ENCODE measurements at regions not wholly inside any gene's neighbourhood (a gene's known extent, or its start where the extent isn't known, plus 50 kb on each side); places are given as distances from the start of the nearest gene placed in this dataset.

DNA sequence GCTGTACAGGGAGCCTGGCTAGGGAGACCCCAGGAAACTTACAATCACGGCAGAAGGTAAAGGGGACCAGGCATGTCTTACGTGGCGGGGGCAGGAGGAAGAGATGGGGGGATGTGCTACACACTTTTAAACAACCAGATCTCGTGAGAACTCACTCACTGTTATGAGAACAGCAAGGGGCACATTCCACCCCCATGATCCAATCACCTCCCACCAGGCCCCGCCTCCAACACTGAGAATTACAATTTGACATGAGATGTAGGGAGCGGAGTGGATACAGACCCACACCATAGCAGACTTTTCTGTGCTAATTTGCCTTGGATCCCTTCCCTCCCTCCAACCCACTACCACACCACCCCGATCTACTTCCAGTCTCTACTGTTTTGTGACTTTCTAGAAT lies 106.7 kb upstream of the PEG3 start:
- no peak for DNase-seq

DNA sequence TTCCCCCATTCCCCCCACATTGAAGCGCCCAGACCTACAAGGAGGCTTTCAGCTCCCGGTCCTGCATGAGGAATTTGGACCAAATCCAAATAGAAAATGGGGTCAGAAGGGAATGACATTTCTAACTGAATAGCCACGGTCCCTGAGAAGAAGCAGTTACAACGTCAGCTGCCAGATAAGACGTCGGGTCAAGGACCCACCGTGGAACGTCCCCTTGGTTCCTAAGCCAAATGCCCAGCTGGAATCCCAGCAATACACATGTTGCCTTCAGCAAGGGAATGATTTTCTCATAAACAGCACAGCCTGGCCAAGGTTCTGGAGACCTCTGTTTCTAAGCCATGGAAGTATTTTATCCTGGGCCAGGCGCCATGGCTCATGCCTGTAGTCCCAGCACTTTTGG lies 109.1 kb upstream of the PEG3 start:
- DNase-seq, result no peak

GRCh38 chr19:56951672-56952071 lies 111.1 kb upstream of the PEG3 start:
- DNase-seq, result no peak

DNA sequence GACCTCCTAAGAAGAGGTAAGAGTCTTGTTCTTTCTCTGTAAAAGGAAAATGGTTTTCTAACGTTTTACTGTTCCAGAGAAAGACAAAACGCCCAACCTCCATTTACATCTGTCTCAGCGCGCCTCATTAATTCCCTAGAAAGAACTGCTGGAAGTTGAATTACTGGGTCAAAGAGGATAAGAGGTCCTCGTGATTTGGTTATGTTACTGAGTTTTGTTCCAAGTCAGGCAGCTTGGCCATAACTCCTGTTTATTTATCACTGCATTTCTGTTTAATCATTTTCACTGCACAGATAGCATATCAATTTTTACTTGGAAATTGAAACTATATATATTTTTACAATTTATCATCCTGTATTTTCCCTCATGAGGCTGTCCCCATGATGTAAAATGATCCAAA lies 112.9 kb upstream of the PEG3 start:
- no peak for DNase-seq

DNA sequence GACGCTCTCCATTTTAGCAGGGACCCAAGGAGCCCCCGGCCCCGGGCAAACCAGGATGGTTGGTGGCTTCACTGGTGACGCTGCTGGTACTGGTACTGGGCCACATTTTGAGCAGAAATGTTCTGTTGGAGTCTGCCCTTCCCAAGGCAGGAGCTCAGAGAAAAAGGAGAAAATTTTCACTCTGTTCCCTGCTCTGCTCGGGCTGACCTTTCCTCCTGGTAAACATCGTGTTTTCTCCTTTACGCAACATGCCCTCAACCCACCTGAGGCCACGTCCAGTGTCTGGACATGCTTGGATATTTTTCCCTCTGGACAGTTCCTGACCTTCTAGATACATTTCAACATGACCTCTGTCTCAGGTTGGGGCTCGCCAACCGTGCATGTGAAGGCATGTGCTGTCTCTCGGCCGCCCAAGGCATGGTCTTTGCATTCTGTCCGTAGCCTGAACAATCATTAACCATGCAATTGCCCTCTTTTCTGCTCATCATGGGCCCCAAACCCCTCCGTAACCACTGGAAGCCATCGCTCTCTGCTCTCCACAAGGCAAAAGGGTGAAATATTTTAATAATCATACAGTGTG lies 115.2 kb upstream of the PEG3 start:
- no peak for DNase-seq

GRCh38 chr19:56956503-56957226 lies 116.1 kb upstream of the PEG3 start:
- no peak for DNase-seq

GRCh38 chr19:56959205-56959604 lies 118.7 kb upstream of the PEG3 start:
- DNase-seq, result no peak

DNA sequence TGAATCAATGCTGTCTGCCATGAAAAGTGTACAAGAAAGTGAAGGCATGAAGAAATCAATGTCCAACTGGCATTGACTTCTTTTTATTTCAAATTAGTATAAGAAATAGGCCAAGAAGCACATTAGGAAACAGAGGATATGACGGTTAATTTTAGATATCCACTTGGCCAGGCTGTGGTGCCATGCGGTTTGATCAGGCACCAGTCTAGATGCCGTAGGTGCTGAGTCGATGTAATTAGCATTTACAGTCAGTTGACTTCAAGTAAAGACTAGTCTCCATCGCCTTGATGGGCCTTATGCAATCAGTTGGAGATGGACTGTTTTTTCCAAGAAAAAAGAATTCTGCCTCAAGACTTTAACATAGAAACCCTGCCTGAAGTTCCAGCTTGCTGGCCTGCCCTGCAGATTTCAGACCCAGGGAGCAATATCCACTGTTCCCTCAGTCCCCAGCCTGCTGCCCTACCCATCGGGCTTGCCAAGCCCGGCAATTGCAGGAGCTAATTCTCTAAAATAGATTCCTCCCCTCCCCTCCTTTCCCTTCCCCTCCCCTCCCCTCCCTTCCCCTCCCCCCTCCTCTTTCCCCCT lies 120.5 kb upstream of the PEG3 start:
- no peak for DNase-seq

DNA sequence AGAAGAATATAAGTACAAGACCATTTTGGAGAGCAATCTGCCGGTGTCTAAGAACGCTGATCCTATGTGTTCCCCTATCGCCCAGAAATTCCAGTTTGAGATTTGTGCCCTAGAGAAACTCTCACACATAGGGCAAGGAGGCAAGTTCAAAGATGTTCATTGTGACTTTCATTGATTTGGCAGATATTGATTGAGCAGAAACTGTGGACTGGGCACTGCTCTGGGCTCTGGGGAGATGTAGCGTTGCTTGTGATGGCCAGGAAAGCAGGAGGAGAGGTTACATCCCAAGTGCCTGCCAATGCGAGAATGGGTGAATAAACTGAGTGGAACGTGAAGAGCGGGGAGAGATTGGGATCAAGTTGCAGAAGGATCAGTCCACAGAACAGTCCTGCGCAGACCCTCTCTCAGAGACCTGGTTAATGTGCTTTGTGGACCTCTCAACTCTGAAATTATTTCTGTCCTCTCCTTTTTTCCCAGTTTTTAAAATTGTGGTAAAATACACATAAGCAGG lies 123.9 kb upstream of the PEG3 start:
- no peak for DNase-seq

DNA sequence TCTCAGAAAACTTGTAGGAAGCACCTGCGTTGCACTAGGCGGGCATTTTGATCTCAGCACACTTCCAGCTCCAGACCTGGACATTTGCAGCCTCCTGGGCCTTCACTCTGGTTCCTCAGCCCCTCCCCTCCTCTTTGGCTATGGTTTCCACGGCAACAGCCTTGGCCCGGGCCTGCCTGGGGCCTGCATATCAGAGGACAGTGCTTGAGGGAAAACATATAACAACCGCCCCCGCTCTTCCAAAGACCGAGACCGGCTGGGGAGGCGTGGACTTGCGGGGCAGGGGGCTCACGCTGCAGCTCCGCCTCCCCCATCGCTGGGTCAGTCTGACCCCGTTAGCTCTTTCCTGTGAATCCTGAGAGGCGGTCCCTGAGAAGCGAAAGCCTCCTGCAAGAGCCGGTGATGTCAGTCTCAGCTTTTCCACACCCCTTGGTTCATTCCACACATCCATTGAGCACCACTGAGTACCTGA lies 125.7 kb upstream of the PEG3 start:
- DNase-seq, result no peak

- no peak for DNase-seq
These were observed 126.3 kb upstream of the PEG3 start for GRCh38 chr19:56966697-56967299.

DNA sequence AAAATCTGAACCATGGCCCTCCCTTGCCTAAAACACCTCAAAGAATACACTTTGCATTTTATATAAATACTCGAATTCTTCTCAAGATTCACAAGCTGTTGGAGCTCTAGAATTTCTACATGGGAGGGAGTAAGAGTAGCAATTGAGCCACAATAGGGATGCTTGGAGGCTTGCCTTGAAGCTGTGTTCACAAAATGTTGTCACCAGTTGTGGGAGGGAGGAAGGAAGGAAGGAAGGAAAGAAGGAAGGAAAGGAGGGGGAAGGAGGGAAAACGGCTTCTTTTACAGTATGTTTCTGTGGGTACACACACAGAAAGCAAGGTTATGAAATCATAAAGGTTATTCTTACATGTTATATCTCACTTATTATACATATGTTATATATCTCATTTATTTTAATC lies 128.6 kb upstream of the PEG3 start:
- no peak for DNase-seq

- DNase-seq, result no peak
These were observed 129.2 kb upstream of the PEG3 start for GRCh38 chr19:56969759-56970178.

DNA sequence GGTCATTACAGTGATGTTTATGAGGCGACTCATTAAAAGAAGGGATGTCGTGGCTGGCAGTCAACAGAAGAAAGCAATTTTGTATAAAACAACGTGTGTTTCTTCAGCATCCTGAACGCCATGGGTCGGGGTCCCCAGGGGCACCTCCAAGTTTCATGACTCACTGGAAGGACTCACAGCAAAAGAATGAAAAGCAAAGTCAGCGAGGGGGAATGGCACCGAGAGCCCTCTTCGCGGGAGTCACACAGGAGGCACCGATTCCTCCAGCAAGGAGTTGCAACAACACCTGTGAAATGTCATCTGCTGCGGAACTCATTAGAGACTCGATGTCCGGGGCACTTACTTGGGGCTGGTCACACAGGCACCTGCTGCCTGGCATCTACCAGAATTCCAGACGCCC lies 130.7 kb upstream of the PEG3 start:
- DNase-seq, result no peak

- no peak for DNase-seq
These were observed 131.8 kb upstream of the PEG3 start for GRCh38 chr19:56972291-56972841.

DNA sequence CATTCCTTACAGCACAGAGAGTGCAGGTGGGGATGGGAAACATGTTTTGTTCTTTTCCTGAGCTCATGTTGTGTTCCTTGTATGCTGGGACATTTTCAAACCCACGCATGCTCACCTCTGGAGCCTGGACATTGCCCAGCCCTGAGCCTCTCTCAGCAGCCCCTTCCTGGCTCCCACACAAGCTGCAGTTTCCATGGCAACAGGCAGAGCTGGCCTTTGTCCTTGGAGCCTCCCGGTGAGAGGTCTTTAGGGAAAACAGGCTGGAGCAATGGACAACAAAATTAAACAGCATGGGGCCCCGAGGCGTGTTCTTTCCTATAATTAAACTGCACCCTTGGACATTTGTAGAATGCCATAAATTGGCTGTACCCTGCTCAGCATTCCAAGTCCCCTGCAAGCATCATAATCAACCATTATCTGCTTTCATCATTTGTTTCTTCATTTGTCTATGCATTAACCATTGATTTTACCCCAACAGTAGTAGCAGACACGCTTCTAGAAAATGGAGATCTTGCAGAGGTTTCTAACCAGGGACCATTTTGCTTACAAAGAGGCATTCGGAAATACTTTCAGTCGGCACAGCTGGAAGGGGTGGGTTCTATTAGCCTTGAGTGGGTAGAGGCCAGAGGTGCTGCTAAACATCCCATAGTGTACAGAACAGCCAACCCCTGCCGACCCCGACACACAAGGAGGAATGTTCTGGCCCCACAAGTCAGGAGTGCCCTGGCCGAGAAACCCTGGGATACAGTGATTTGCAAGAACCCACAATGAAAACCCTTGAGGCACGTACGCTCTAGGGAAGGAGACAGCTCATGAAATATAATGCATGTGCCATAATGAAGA lies 133.4 kb upstream of the PEG3 start:
- DNase-seq, result no peak

GRCh38 chr19:56974556-56975207 lies 134.2 kb upstream of the PEG3 start:
- DNase-seq, result no peak

DNA sequence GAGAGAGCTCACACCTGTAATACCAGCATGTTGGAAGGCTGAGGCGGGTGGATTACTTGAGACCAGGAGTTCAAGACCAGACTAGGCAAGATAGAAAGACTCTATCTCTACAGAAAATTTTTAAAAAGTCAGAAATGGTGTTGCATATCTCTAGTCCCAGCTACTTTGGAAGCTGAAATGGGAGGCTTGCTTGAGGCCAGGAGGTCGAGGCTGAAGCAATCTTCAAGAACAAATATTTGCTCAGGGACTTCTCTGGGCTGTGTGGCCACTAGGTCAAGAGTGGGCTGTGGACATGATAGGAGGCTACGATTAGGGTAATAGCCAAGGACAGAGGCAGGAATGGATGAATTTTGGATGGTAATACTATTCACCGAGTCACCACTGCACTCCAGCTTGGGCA lies 135.8 kb upstream of the PEG3 start:
- no peak for DNase-seq

DNA sequence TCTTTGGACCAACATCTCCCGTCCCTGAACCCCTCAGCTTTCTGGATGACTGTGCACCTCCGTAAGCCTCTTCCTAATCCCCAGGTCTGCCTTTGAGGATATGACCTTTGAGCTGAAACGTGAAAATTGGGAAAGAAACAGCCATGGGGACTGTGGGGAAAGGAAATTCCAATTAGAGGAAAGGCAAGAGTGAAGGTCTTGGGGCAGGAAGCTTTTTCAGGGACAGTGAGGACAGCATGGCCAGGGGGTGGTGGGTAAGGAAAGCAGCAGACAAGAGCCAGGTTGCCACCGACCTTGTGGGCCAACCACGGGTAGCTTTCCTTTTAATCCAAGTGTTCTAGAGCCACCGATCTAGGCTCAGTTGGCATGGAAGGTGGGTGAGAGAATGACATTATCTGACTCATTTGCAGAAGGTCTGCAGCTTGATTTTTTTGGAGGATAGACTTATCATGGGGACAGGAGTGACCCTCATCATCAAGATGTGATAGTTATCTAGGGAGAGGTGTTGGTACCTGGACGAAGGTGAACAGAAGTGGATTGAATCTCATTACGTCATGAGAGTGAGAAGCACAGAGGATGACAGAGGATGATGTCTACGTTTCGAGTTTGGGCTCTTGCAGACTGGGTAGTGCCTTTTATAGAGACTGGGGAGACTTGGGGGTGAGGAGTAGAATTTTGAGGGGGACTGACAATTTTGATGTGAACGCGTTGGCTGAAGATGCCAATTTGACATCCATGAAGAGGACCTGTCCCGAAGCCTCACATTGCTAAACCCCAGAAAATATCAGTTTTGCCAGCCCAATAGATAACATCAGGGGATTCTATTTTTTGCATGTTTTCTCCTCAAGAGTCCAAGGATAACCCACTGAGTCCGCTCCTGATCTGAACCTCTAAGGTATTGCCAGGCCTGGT lies 136.7 kb upstream of the PEG3 start:
- DNase-seq, result no peak

GRCh38 chr19:56978023-56978565 lies 137.6 kb upstream of the PEG3 start:
- DNase-seq, result no peak

Data from T-helper 1 cell (primary cell).